ENCODE measurements at regions not wholly inside any gene's neighbourhood (a gene's known extent, or its start where the extent isn't known, plus 50 kb on each side); places are given as distances from the start of the nearest gene placed in this dataset.

DNA sequence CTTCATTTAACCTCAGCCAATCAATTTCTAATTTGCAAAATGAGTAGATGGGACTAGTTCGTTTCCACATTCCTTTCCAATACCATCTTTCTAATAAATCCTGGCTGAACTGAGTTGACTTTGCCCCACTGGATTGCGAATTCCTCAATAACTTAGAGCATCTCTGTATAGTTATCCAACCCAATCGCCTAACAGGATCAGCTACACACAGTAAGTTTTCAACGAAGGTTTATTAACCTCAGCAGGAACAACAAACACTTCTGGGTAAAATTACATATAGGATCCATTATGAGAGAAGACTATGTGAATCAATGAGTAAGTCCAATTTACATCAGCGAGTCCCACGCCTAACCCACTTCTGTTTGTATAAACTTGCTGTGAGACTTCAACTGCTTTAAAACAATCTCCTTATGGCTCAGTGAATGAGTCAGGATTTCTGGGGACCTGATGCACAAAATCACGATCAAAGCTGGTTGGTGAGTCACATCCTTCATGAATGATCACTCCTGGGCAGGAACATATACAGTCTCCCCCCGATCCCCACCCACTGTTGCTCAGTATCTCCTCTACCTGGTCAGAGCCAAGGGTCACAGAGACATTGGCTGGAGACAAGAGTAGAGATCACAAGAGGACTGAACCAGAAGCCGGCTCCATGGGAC is 142.8 kb downstream of the EDEM1 start:
- H3K4me3 ChIP-seq (ENCODE audit: low read length) = no peak overlapping the region
- Mint-ChIP-seq H3K4me3 (no peak overlapping the region), H3K27me3 (peaks cover 0 to 17% (median 5%) of the 10 kb centered on the region in 5 donors), H3K27ac (no peak overlapping the region), H3K9me3 (peaks cover 0 to 7% (median 3%) of the 10 kb centered on the region in 11 donors), H3K36me3 (no peaks in the 10 kb centered on the region), H3K4me1 (peaks cover 0 to 2% (median 0%) of the 10 kb centered on the region in 7 donors)
- ChIA-PET CTCF (no interaction called here), POLR2A (no interaction called here)
- no peak for DNase-seq
- H3K4me1 ChIP-seq (ENCODE audit: control insufficient read depth in 2 of 2, insufficient read depth in 2 of 2, low read length in 2 of 2) = no peaks in the 10 kb centered on the region
- intact Hi-C loops (cut with micrococcal nuclease) = no loop called here
- ATAC-seq = no peak
- H3K27ac ChIP-seq (ENCODE audit: low read depth, low read length) = no peak overlapping the region
- H3K27me3 ChIP-seq (ENCODE audit: control insufficient read depth in 2 of 2, insufficient read depth in 2 of 2, low read length in 2 of 2) = no peaks in the 10 kb centered on the region
- no peaks in the 10 kb centered on the region for H3K36me3 ChIP-seq (ENCODE audit: control insufficient read depth in 2 of 3, insufficient read depth in 3 of 3, low read length in 3 of 3)
- no peaks in the 10 kb centered on the region for H3K9me3 ChIP-seq (ENCODE audit: control insufficient read depth in 2 of 3, low read length in 3 of 3)

DNA sequence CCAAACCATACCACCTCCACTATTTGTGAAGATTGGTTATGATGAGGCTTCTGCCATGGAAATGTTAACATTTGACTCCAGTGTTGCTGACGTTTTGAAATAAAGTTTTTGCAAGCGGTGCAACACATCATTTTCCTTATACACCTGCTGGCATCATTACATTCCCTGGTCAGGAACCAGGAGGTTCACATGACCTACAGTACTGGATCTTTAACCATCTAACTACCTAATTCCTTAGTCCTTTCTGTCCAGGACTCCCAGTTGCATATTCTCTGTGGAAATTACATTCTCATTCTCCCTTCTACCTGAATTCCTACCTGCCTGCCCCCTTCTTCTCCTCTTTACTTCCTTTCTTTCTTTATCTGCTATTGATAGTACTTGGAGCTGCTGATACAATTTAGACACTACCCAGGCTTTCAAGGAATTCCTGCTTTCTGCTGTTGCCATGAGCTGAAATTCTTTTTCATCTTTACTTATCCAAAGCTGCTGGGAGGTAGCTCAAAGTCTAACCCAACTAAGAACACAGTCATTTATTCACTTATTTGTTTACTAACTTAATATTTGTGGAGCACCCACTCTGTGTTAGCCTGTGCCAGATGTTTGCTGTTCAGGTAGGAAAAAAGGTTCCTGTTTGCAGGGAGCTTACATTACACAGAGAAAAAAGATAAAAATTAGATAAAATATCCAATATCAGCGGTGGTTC is 144.2 kb downstream of the EDEM1 start:
- Histone ChIP-seq H3K36me3 (ENCODE audit: control insufficient read depth in 2 of 3, insufficient read depth in 3 of 3, low read length in 3 of 3) (no peaks in the 10 kb centered on the region), H3K4me1 (ENCODE audit: control insufficient read depth in 2 of 2, insufficient read depth in 2 of 2, low read length in 2 of 2) (no peaks in the 10 kb centered on the region), H3K9me3 (ENCODE audit: control insufficient read depth in 2 of 3, low read length in 3 of 3) (no peaks in the 10 kb centered on the region), H3K4me3 (ENCODE audit: low read length) (no peak overlapping the region), H3K27ac (ENCODE audit: low read depth, low read length) (no peak overlapping the region), H3K27me3 (ENCODE audit: control insufficient read depth in 2 of 2, insufficient read depth in 2 of 2, low read length in 2 of 2) (no peaks in the 10 kb centered on the region)
- ChIA-PET CTCF (no interaction called here), POLR2A (no interaction called here)
- DNase-seq (no peak), ATAC-seq (no peak)
- peaks cover 0 to 4% (median 0%) of the 10 kb centered on the region in 11 donors for H3K9me3 Mint-ChIP-seq
- H3K4me3 Mint-ChIP-seq = no peak overlapping the region
- intact Hi-C loops (cut with micrococcal nuclease) = no loop called here
- no peak overlapping the region for H3K27ac Mint-ChIP-seq
- H3K36me3 Mint-ChIP-seq = no peaks in the 10 kb centered on the region
- peaks cover 0 to 7% (median 4%) of the 10 kb centered on the region in 5 donors for H3K27me3 Mint-ChIP-seq
- peaks cover 0 to 2% (median 0%) of the 10 kb centered on the region in 7 donors for H3K4me1 Mint-ChIP-seq

DNA sequence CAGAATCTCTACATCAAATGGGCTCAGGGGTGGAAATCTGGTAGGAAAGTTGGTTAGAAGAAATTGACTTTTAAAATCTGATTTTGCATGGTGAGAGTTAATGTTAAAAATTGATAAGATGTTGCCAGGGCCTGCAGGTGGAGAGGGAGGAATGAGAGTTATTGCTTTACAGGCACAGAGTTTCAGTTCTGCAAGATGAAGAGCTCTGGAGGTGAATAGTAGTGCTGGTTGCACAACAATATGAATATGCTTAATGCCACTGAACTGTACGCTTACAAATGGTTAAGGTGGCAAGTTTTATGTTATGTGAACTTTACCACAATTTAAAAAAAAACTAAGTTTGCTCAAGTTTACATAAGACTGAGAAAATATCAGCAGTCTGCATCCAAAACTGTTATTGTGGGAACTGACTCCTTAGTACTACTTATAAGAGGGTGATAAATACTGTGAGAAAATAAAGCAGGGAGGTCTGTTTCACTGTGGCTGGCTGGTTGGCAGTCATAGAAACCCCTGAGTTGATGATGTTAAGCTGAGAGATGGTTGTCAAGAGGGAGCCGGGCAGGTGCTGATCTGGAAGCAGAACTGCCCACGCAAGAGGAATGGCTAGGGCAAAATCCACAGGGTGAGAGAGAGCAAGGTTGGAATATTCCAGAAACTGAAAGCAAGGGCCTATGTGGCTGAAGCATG is 144.9 kb downstream of the EDEM1 start:
- no peak overlapping the region for H3K27ac ChIP-seq (ENCODE audit: low read depth, low read length)
- ATAC-seq (no peak), DNase-seq (no peak)
- Mint-ChIP-seq H3K27ac (no peak overlapping the region), H3K27me3 (peaks cover 0 to 5% (median 4%) of the 10 kb centered on the region in 5 donors), H3K9me3 (peaks cover 0 to 2% (median 0%) of the 10 kb centered on the region in 11 donors), H3K4me1 (no peaks in the 10 kb centered on the region), H3K4me3 (no peak overlapping the region), H3K36me3 (no peaks in the 10 kb centered on the region)
- intact Hi-C loops (cut with micrococcal nuclease) = no loop called here
- no peaks in the 10 kb centered on the region for H3K36me3 ChIP-seq (ENCODE audit: control insufficient read depth in 2 of 3, insufficient read depth in 3 of 3, low read length in 3 of 3)
- ChIA-PET CTCF (no interaction called here), POLR2A (no interaction called here)
- H3K4me1 ChIP-seq (ENCODE audit: control insufficient read depth in 2 of 2, insufficient read depth in 2 of 2, low read length in 2 of 2) = no peaks in the 10 kb centered on the region
- no peaks in the 10 kb centered on the region for H3K27me3 ChIP-seq (ENCODE audit: control insufficient read depth in 2 of 2, insufficient read depth in 2 of 2, low read length in 2 of 2)
- H3K9me3 ChIP-seq (ENCODE audit: control insufficient read depth in 2 of 3, low read length in 3 of 3) = no peaks in the 10 kb centered on the region
- no peak overlapping the region for H3K4me3 ChIP-seq (ENCODE audit: low read length)

DNA sequence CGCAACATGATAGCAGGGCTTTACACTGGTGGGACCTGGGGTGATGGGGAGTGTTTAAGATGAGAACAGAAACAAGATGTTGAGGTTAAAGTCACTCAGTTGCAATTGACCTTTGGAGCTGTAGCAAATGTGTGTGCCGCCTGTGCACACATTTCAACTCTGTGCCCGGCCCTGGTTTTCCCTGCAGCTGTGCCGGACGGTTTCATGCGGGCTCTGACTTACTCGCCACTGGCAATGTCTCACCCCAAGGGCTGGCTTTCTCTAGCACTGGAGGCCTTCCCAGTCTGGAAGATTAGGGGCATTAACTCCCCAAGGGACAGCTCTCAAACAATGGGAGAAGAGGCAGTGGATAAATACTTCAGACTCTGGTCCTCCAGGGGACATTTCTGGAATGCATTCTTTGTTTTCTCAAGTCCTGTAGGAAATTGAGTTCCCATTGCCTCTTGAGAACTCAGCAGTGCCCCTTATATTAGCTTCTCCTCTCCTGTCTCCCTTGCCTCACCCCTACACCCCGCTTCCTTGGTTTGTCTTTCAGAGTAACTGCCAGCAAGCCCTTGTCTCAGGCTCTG is 152.5 kb downstream of the EDEM1 start:
- no peaks in the 10 kb centered on the region for H3K36me3 Mint-ChIP-seq
- Histone ChIP-seq H3K27ac (ENCODE audit: low read depth, low read length) (no peak overlapping the region), H3K4me3 (ENCODE audit: low read length) (no peak overlapping the region), H3K27me3 (ENCODE audit: control insufficient read depth in 2 of 2, insufficient read depth in 2 of 2, low read length in 2 of 2) (no peaks in the 10 kb centered on the region), H3K4me1 (ENCODE audit: control insufficient read depth in 2 of 2, insufficient read depth in 2 of 2, low read length in 2 of 2) (no peaks in the 10 kb centered on the region), H3K9me3 (ENCODE audit: control insufficient read depth in 2 of 3, low read length in 3 of 3) (no peaks in the 10 kb centered on the region), H3K36me3 (ENCODE audit: control insufficient read depth in 2 of 3, insufficient read depth in 3 of 3, low read length in 3 of 3) (no peaks in the 10 kb centered on the region)
- DNase-seq (no peak), ATAC-seq (no peak)
- H3K27ac Mint-ChIP-seq = peak overlapping the region in 1 of 9 donors; percentile 52
- ChIA-PET POLR2A (no interaction called here), CTCF (no interaction called here)
- peaks cover 0 to 10% (median 0%) of the 10 kb centered on the region in 5 donors for H3K27me3 Mint-ChIP-seq
- peaks cover 0 to 2% (median 0%) of the 10 kb centered on the region in 11 donors for H3K9me3 Mint-ChIP-seq
- H3K4me3 Mint-ChIP-seq = no peak overlapping the region
- no peaks in the 10 kb centered on the region for H3K4me1 Mint-ChIP-seq
- intact Hi-C loops (cut with micrococcal nuclease) = no loop called here

DNA sequence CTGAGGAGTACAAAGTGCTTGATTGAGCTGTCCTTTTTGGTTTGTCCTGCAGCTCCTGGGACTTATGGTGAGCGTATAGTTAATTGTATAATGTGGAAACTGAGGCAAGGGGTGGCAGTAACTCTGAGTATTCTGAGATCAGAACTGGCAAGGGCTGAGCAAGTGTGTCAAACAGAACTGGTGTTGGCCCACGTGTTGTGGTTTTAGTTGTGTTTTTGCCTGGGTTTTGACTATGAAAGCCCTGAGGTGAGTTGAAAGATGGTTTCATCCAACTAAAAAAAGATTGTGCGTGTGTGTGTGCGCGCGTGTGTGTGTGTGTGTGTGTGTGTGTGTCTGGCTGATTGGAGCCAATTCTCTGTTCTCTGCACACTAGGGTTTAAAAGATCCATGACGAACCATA is 154.1 kb downstream of the EDEM1 start:
- Histone ChIP-seq H3K36me3 (ENCODE audit: control insufficient read depth in 2 of 3, insufficient read depth in 3 of 3, low read length in 3 of 3) (no peaks in the 10 kb centered on the region), H3K9me3 (ENCODE audit: control insufficient read depth in 2 of 3, low read length in 3 of 3) (no peaks in the 10 kb centered on the region), H3K27me3 (ENCODE audit: control insufficient read depth in 2 of 2, insufficient read depth in 2 of 2, low read length in 2 of 2) (no peaks in the 10 kb centered on the region), H3K27ac (ENCODE audit: low read depth, low read length) (no peak overlapping the region), H3K4me1 (ENCODE audit: control insufficient read depth in 2 of 2, insufficient read depth in 2 of 2, low read length in 2 of 2) (no peaks in the 10 kb centered on the region), H3K4me3 (ENCODE audit: low read length) (no peak overlapping the region)
- peaks cover 0 to 10% (median 3%) of the 10 kb centered on the region in 5 donors for H3K27me3 Mint-ChIP-seq
- no peaks in the 10 kb centered on the region for H3K36me3 Mint-ChIP-seq
- no peak for ATAC-seq
- H3K27ac Mint-ChIP-seq = no peak overlapping the region
- no peak overlapping the region for H3K4me3 Mint-ChIP-seq
- intact Hi-C loops (cut with micrococcal nuclease) = no loop called here
- ChIA-PET CTCF (no interaction called here), POLR2A (no interaction called here)
- DNase-seq = no peak
- no peaks in the 10 kb centered on the region for H3K4me1 Mint-ChIP-seq
- H3K9me3 Mint-ChIP-seq = peaks cover 0 to 2% (median 0%) of the 10 kb centered on the region in 11 donors

DNA sequence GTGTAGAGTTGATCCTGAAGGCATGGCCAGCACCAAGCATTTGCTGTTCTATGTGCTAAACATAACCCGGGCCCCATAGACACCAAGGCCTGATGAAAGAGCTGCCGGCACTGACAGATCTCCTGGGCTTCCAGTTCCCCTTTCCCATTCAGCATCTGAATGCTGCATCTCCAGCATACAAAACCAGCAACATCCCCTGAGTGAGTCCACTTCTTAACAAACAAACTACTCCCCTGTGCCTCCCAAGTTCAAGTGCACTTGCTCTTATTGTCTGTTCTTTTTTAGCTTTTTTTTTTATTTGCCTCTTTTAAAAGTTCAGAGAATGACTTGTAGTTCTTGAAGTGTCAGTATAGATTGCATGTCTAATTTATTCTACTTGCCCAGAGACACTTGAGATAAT is 156.0 kb downstream of the EDEM1 start:
- Histone ChIP-seq H3K36me3 (ENCODE audit: control insufficient read depth in 2 of 3, insufficient read depth in 3 of 3, low read length in 3 of 3) (no peaks in the 10 kb centered on the region), H3K27ac (ENCODE audit: low read depth, low read length) (no peak overlapping the region), H3K4me1 (ENCODE audit: control insufficient read depth in 2 of 2, insufficient read depth in 2 of 2, low read length in 2 of 2) (no peaks in the 10 kb centered on the region), H3K27me3 (ENCODE audit: control insufficient read depth in 2 of 2, insufficient read depth in 2 of 2, low read length in 2 of 2) (no peaks in the 10 kb centered on the region), H3K9me3 (ENCODE audit: control insufficient read depth in 2 of 3, low read length in 3 of 3) (no peaks in the 10 kb centered on the region), H3K4me3 (ENCODE audit: low read length) (no peak overlapping the region)
- intact Hi-C loops (cut with micrococcal nuclease) = no loop called here
- Mint-ChIP-seq H3K27ac (no peak overlapping the region), H3K4me3 (no peak overlapping the region), H3K9me3 (peaks cover 0 to 2% (median 0%) of the 10 kb centered on the region in 11 donors), H3K27me3 (peaks cover 0 to 10% (median 3%) of the 10 kb centered on the region in 5 donors), H3K4me1 (no peaks in the 10 kb centered on the region), H3K36me3 (no peaks in the 10 kb centered on the region)
- ChIA-PET CTCF (no interaction called here), POLR2A (no interaction called here)
- ATAC-seq (no peak), DNase-seq (no peak)

All from naive thymus-derived CD4-positive, alpha-beta T cell (primary cell).